GM21526 (cell line): ENCODE measurements at regions not wholly inside any gene's neighbourhood (a gene's known extent, or its start where the extent isn't known, plus 50 kb on each side); places are given as distances from the start of the nearest gene placed in this dataset.

Experiments
- ATAC-seq: cut with Tn5 transposase; IDR thresholded peaks from one replicate; pipeline ENCODE4 v1.9.1; 2021; ENCODE audit warnings: moderate library complexity; ENCODE audit not compliant: unreplicated experiment, low FRiP score

- ATAC-seq: no peak
Observed at GRCh38 chr9:117775591-117775990, 71.4 kb downstream of the TLR4 start.

- ATAC-seq: peak; percentile 58
Observed at GRCh38 chr9:117777823-117778222, 73.6 kb downstream of the TLR4 start.

GRCh38 chr9:117779760-117780159 is 75.6 kb downstream of the TLR4 start:
- ATAC-seq: no peak

- ATAC-seq: peak; percentile 74
Observed at GRCh38 chr9:117782931-117783788, 79.0 kb downstream of the TLR4 start.

- peak; percentile 86 for ATAC-seq
Observed at GRCh38 chr9:117783828-117784227, 79.6 kb downstream of the TLR4 start.

GRCh38 chr9:117784996-117785395 is 80.8 kb downstream of the TLR4 start:
- no peak for ATAC-seq

GRCh38 chr9:117787746-117788145 is 83.5 kb downstream of the TLR4 start:
- no peak for ATAC-seq

GRCh38 chr9:117795271-117795670 is 91.1 kb downstream of the TLR4 start:
- ATAC-seq: no peak

GRCh38 chr9:117796681-117797080 is 92.5 kb downstream of the TLR4 start:
- no peak for ATAC-seq

GRCh38 chr9:117800389-117800788 is 96.2 kb downstream of the TLR4 start:
- ATAC-seq: no peak

GRCh38 chr9:117809751-117810150 is 105.5 kb downstream of the TLR4 start:
- no peak for ATAC-seq

- peak; percentile 50 for ATAC-seq
Observed at GRCh38 chr9:117815315-117815714, 111.1 kb downstream of the TLR4 start.

- no peak for ATAC-seq
Observed at GRCh38 chr9:117815948-117816347, 111.7 kb downstream of the TLR4 start.

GRCh38 chr9:117821954-117822353 is 117.8 kb downstream of the TLR4 start:
- ATAC-seq: no peak

GRCh38 chr9:117823576-117823975 is 119.4 kb downstream of the TLR4 start:
- ATAC-seq: no peak

GRCh38 chr9:117825609-117826347 is 121.6 kb downstream of the TLR4 start:
- peak; percentile 98 for ATAC-seq

GRCh38 chr9:117826837-117827236 is 122.6 kb downstream of the TLR4 start:
- no peak for ATAC-seq

GRCh38 chr9:117827456-117827855 is 123.3 kb downstream of the TLR4 start:
- ATAC-seq: no peak

GRCh38 chr9:117828466-117828865 is 124.3 kb downstream of the TLR4 start:
- no peak for ATAC-seq

GRCh38 chr9:117835798-117836197 is 131.6 kb downstream of the TLR4 start:
- peak; percentile 87 for ATAC-seq

- no peak for ATAC-seq
Observed at GRCh38 chr9:117839862-117840261, 135.7 kb downstream of the TLR4 start.
